Medulla oblongata (tissue), 1 donor: ENCODE measurements at regions not wholly inside any gene's neighbourhood (a gene's known extent, or its start where the extent isn't known, plus 50 kb on each side); places are given as distances from the start of the nearest gene placed in this dataset.

Experiments
- DNase-seq: peaks from one replicate; pipeline ENCODE4 v3.0.0-alpha.2; 2015; ENCODE audit errors: extremely low spot score

- DNase-seq = no peak
Measured at GRCh38 chr13:63117710-63118109, 1702.1 kb upstream of the PCDH20 start.

DNA sequence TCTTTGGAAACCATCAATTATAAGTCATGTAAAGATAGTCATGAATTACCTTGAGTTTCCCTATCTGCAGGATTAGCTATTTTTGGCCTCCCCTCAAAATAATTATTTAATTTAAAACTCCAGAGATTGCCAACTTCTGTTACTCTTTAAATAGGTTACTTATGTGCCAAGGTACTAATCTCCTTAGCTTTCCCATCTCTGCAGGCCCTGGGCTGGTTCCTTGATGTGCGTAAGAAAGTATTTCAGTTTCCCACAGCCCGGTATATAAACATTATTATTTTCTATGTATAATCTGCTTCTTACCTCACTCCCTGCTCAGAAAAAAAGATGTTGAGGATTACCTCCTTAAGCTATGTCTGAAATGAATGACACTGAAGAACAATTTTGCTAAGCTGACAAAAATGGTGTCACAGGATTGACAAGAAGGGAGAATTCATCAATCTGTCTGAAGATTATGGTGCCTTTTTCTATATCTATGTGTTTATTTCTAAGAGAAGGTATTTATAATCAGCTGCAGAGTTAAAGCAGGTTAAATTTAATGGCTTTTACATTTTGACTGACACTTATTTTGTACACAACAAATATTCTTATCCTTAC, 1697.2 kb upstream of the PCDH20 start:
- no peak for DNase-seq

GRCh38 chr13:63110466-63110865, 1694.8 kb upstream of the PCDH20 start:
- DNase-seq = no peak

- no peak for DNase-seq
Measured at GRCh38 chr13:63107179-63107943, 1691.7 kb upstream of the PCDH20 start.

DNA sequence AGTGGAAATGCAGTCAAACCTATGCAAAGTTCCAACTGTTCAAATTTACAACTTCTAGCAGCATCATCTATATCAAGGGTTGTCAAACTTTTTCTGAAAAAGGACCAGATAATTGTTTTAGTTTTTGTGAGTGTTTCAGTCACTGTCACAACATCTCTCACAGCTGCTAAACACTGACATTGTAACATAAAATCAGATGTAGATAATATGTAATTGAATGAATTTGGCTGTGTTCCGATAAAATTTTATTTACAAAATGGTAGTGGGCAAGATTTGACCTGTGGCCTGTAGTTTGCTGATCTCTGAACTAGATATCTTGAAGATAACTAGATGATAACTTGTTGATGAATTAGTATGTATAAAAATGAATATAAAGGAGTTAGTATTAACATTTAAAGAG, 1679.1 kb upstream of the PCDH20 start:
- DNase-seq = no peak

- DNase-seq = no peak
Measured at GRCh38 chr13:63093907-63094469, 1678.3 kb upstream of the PCDH20 start.

GRCh38 chr13:63092456-63092855, 1676.8 kb upstream of the PCDH20 start:
- no peak for DNase-seq

DNA sequence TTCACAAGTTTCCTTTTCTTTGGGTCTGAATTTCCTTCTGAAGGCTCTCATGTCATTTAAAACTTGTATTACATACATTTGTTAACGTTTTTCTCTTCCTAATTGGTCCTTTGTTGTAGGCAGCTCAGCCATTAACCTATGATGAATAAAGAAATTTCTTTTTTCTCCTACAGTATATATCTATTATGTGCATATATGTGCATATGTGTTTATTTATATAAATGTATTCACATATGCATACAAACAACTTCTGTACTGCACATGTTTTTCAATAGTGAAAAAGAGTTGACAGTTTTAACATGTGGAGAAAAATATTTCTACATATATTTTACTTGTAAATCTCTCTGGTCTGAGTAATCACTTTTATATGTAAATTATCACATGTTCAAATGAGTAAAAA, 1674.9 kb upstream of the PCDH20 start:
- DNase-seq = no peak

- peak; percentile 13 for DNase-seq
Measured at GRCh38 chr13:63088226-63088625, 1672.6 kb upstream of the PCDH20 start.

DNA sequence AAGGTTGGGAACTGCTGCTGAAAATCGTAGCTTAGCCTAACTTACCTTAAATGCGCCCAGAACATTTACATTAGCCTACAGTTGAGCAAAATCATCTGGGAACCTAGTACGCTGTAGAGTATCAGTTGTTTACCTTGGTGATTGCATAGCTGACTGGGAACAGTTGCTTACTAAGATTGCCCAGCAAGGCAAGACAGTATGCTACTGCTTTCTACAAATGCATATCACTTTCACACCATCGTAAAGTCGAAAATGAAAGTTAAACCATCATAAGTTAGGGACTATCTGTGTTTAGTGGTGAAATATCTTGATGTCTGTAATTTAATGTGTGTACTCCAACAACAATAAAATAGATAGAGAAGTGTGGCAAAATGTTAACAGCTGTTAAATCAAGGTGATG, 1670.6 kb upstream of the PCDH20 start:
- DNase-seq = no peak

DNA sequence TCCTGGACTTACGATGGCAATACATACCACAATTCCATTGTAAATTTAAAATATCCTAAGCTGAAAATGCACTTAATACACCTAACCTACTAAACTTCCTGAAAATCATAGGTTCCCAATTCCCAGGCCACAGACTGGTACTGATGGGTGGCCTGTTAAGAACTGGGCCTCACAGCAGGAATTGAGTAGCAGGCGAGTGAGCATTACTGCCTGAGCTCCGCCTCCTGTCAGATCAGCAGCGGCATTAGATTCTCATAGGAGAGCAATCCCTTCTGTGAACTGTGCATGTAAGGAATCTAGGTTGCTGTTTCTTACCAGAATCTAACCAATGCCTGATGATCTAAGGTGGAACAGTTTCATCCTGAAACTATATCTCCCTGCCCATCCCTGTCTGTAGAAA, 1670.2 kb upstream of the PCDH20 start:
- DNase-seq = no peak

DNA sequence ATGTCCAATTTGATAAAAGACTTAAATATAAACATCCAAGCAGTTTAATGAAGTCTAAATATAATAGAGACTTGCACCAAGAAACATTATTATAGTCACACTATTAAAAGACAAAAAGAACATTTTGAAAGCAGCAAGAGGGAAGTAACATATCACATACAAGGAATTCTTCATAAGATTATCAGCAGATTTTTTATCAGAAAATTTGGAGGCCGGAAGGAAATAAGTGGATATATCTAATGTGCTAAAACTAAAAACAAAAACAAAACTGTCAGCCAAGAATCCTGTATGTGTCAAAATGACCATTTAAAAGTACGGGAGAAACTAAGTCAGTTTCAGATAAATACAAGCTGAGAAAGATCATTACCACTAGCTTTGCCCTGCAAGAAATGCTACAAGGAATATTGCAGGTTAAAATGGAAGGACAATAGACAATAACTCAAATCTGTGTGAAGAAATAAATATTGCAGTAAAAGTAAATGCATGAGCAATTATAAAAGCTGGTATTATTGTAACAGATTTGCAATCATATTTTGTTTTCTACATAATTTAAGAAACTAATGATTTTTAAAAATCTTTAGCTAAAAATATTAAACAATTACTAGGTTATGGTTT, 1665.9 kb upstream of the PCDH20 start:
- DNase-seq = no peak

DNA sequence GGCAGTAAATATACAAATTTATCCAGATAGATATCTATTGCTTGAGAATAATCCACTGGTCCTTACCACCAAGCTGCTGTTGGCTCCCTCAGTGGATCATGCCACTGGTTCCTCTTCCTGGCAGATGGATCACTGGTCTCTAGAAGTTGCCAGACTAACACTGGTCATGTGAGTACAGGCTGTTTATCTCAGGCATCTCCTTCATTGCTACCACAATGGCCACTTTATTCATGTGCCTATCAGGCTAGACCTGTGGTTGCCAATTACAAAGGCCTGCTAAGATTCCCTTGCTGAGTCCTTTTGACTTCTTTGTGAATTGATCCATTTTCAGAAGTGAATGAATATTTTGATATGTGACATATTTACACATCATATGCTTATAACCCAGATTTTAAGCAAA, 1659.5 kb upstream of the PCDH20 start:
- DNase-seq = no peak

- no peak for DNase-seq
Measured at GRCh38 chr13:63050287-63050686, 1634.6 kb upstream of the PCDH20 start.

- DNase-seq = peak; percentile 34
Measured at GRCh38 chr13:63048653-63049052, 1633.0 kb upstream of the PCDH20 start.

GRCh38 chr13:63044589-63045313, 1629.1 kb upstream of the PCDH20 start:
- no peak for DNase-seq

DNA sequence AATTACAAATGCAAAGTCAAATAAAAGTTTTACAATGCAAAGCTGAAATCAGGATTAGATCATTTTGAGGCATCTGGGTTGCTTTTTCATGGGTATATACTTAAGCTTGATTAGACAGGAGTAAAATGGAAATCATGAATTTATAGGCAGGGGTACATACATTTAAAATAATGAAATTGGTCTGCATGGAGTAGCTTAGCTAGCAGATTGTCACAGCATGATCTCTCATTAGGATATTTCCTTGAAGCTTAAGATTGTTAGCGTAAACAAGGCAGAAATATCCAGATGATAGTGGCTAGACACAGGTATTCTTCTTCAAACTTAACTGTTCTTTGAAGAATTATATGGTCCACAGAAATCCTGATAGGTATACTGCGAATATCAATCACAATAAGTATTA, 1627.0 kb upstream of the PCDH20 start:
- no peak for DNase-seq

GRCh38 chr13:63041640-63042414, 1626.2 kb upstream of the PCDH20 start:
- no peak for DNase-seq

DNA sequence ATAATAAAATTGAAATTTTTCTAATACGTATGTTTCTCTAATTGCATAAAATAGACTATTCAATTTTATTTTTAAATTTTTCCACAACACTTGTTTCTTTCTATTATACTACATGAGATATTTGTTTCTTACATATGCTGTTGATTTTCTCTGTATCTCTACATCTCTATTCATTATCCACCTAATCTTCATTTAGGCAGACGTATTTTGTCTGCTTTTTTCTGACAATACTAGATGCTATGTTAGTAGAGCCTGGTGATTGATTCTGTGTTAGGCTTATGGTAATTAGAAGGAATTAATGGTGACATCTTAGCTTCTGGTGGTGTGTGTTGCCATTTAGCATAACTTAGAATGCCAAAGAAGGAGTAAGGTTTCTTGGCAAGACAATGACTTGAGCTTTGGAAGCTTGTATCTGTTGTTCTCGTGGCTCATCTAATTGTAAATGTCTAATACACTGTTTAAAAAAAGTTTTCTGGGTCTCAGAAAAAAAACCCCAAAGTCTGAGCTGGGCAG, 1610.7 kb upstream of the PCDH20 start:
- no peak for DNase-seq

- peak; percentile 59 for DNase-seq
Measured at GRCh38 chr13:63025741-63026140, 1610.1 kb upstream of the PCDH20 start.

GRCh38 chr13:63024458-63024857, 1608.8 kb upstream of the PCDH20 start:
- DNase-seq = no peak
